GM21360 (cell line): ENCODE measurements at regions not wholly inside any gene's neighbourhood (a gene's known extent, or its start where the extent isn't known, plus 50 kb on each side); places are given as distances from the start of the nearest gene placed in this dataset.

Source experiments
- ATAC-seq: cut with Tn5 transposase; IDR thresholded peaks from one replicate; pipeline ENCODE4 v1.9.1; 2021; ENCODE audit warnings: mild to moderate bottlenecking, moderate library complexity; ENCODE audit not compliant: unreplicated experiment

- no peak for ATAC-seq
These were observed 1126.9 kb downstream of the BRD1 start for GRCh38 chr22:48700566-48701295.

GRCh38 chr22:48700180-48700565, 1127.5 kb downstream of the BRD1 start:
- no peak for ATAC-seq

GRCh38 chr22:48699511-48699910, 1128.2 kb downstream of the BRD1 start:
- ATAC-seq = no peak

- ATAC-seq = no peak
These were observed 1129.1 kb downstream of the BRD1 start for GRCh38 chr22:48698618-48699017.

- ATAC-seq = no peak
These were observed 1129.9 kb downstream of the BRD1 start for GRCh38 chr22:48697694-48698276.

- no peak for ATAC-seq
These were observed 1130.5 kb downstream of the BRD1 start for GRCh38 chr22:48697223-48697622.

GRCh38 chr22:48696371-48696770, 1131.3 kb downstream of the BRD1 start:
- ATAC-seq = no peak

- ATAC-seq = no peak
These were observed 1131.9 kb downstream of the BRD1 start for GRCh38 chr22:48695731-48696305.

GRCh38 chr22:48695251-48695650, 1132.4 kb downstream of the BRD1 start:
- no peak for ATAC-seq

- no peak for ATAC-seq
These were observed 1133.3 kb downstream of the BRD1 start for GRCh38 chr22:48694296-48694883.

- no peak for ATAC-seq
These were observed 1134.1 kb downstream of the BRD1 start for GRCh38 chr22:48693377-48694135.

- ATAC-seq = no peak
These were observed 1134.8 kb downstream of the BRD1 start for GRCh38 chr22:48692734-48693376.

GRCh38 chr22:48691431-48691851, 1136.2 kb downstream of the BRD1 start:
- ATAC-seq = no peak

- no peak for ATAC-seq
These were observed 1136.9 kb downstream of the BRD1 start for GRCh38 chr22:48690583-48691317.

GRCh38 chr22:48689206-48689605, 1138.5 kb downstream of the BRD1 start:
- no peak for ATAC-seq

- ATAC-seq = no peak
These were observed 1139.3 kb downstream of the BRD1 start for GRCh38 chr22:48688366-48688765.

- no peak for ATAC-seq
These were observed 1140.1 kb downstream of the BRD1 start for GRCh38 chr22:48687606-48688005.

GRCh38 chr22:48686694-48687302, 1140.9 kb downstream of the BRD1 start:
- no peak for ATAC-seq

- no peak for ATAC-seq
These were observed 1141.9 kb downstream of the BRD1 start for GRCh38 chr22:48685767-48686166.

- ATAC-seq = no peak
These were observed 1144.0 kb downstream of the BRD1 start for GRCh38 chr22:48683640-48684039.
